GM12878 (cell line): ENCODE measurements at regions not wholly inside any gene's neighbourhood (a gene's known extent, or its start where the extent isn't known, plus 50 kb on each side); places are given as distances from the start of the nearest gene placed in this dataset.

Experiments
- ATAC-seq: fragments of 200-7000 bp; cut with Tn5 transposase; 3 replicates; pipeline ENCODE4 v1.9.1; 2020; ENCODE audit warnings: mild to moderate bottlenecking, moderate library complexity
- BruUV-seq: library from RNA; stranded (reverse); fragments of 400-500 nt; replicated peaks from 2 replicates; lab custom pipeline; 2021; lab: Mats Ljungman, UMichigan
- CTCF ChIA-PET: fragments of 300-600 bp; sonication (Branson Sonifier 250); formaldehyde crosslinking; extraction: SDS; loops from one replicate; lab custom pipeline; 2021; ENCODE audit warnings: inconsistent platforms; lab: Yijun Ruan, JAX
- POLR2A ChIA-PET: fragments of 350-600 bp; formaldehyde crosslinking; extraction: SDS; loops from one replicate; lab custom pipeline; 2021; ENCODE audit warnings: inconsistent platforms; lab: Charles Lee
- RAD21 ChIA-PET: fragments of 300-600 bp; sonication (Branson Sonifier 250); formaldehyde crosslinking; loops from one replicate; lab custom pipeline; 2023; ENCODE audit warnings: antibody characterized with exemption; ENCODE audit not compliant: unreplicated experiment; lab: Charles Lee
- SMC1A ChIA-PET: fragments of 300-600 bp; sonication (Branson Sonifier 250); formaldehyde crosslinking; loops from one replicate; lab custom pipeline; 2023; ENCODE audit not compliant: unreplicated experiment, uncharacterized antibody; lab: Charles Lee
- DNase-seq: peaks from one replicate; pipeline ENCODE4 v3.0.0-alpha.2; 2011; ENCODE audit warnings: low read depth, low spot score
- FAIRE-seq: peaks from 3 replicates; lab custom pipeline; 2011; peaks lifted over from hg19 to GRCh38; lab: Jason Lieb, UNC
- H2AFZ ChIP-seq: 2 replicates; pipeline ENCODE4 v1.6.0; 2011; ENCODE audit warnings: low read depth, low read length, control low read depth; ENCODE audit not compliant: control insufficient read depth
- H3K27ac ChIP-seq: 2 replicates; pipeline ENCODE4 v1.5.1; 2011; ENCODE audit warnings: control low read depth; ENCODE audit not compliant: control insufficient read depth, insufficient read depth
- H3K27me3 ChIP-seq, 2 experiments: replicated peaks in 1 of 2; 2 replicates each; pipeline versions ENCODE4 v1.6.0 to v1.6.1; 2011; ENCODE audit warnings: low read length in 1 of 2; ENCODE audit not compliant: control insufficient read depth in 2 of 2, insufficient read depth in 2 of 2
- H3K36me3 ChIP-seq, 2 experiments: 2 replicates each; pipeline ENCODE4 v1.5.1; 2011; ENCODE audit warnings: low read length in 1 of 2; ENCODE audit not compliant: control insufficient read depth in 2 of 2, insufficient read depth in 2 of 2
- H3K4me1 ChIP-seq: 2 replicates; pipeline ENCODE4 v1.6.1; 2011; ENCODE audit warnings: mild to moderate bottlenecking, low read length, moderate library complexity, mixed read lengths; ENCODE audit not compliant: control insufficient read depth, insufficient read depth
- H3K4me2 ChIP-seq: 2 replicates; pipeline ENCODE4 v1.6.0; 2011; ENCODE audit warnings: control low read depth; ENCODE audit not compliant: control insufficient read depth, insufficient read depth
- H3K4me3 ChIP-seq: fragments of 200-600 bp; sonication (generic); 2 replicates; pipeline ENCODE4 v1.5.1; 2016
- H3K79me2 ChIP-seq: 2 replicates; pipeline ENCODE4 v1.6.0; 2011; ENCODE audit warnings: low read length; ENCODE audit not compliant: control insufficient read depth, insufficient read depth
- H3K9ac ChIP-seq: 2 replicates; pipeline ENCODE4 v1.8.0; 2011; ENCODE audit warnings: low read length, control low read depth, mixed read lengths; ENCODE audit not compliant: control insufficient read depth, insufficient read depth
- H3K9me3 ChIP-seq: replicated peaks from 3 replicates; pipeline ENCODE4 v1.5.1; 2011; ENCODE audit warnings: mild to moderate bottlenecking, low read length; ENCODE audit not compliant: control insufficient read depth, insufficient read depth
- H4K20me1 ChIP-seq: 2 replicates; pipeline ENCODE4 v1.6.0; 2011; ENCODE audit not compliant: control insufficient read depth, insufficient read depth
- BRCA1 ChIP-seq: IDR thresholded peaks from 2 replicates; pipeline ENCODE4 v1.6.1; 2011; ENCODE audit warnings: low read depth, low read length, improper control_type of control experiment
- FOXK2 ChIP-seq: fragments of 450-650 bp; IDR thresholded peaks from 2 replicates; pipeline ENCODE4 v1.6.1; 2017; ENCODE audit warnings: mild to moderate bottlenecking, moderate library complexity
- IRF4 ChIP-seq: IDR thresholded peaks from 2 replicates; pipeline ENCODE4 v1.6.1; 2011; ENCODE audit warnings: low read depth, low read length
- KDM1A ChIP-seq: fragments of 200-600 bp; sonication (generic); IDR thresholded peaks from 2 replicates; pipeline ENCODE4 v1.6.1; 2016; ENCODE audit warnings: borderline replicate concordance
- LARP7 ChIP-seq: fragments of 450-650 bp; IDR thresholded peaks from 2 replicates; pipeline ENCODE4 v1.6.1; 2017; ENCODE audit warnings: mild to moderate bottlenecking
- MYC ChIP-seq: IDR thresholded peaks from 2 replicates; pipeline ENCODE4 v1.6.1; 2011; ENCODE audit warnings: mild to moderate bottlenecking, low read length, moderate library complexity, inconsistent platforms; ENCODE audit not compliant: insufficient read depth, insufficient replicate concordance, insufficient read length, severe bottlenecking
- SIX5 ChIP-seq: IDR thresholded peaks from 2 replicates; pipeline ENCODE4 v1.6.1; 2011; ENCODE audit warnings: mild to moderate bottlenecking, low read depth, low read length, moderate library complexity; ENCODE audit not compliant: severe bottlenecking
- SMARCA5 ChIP-seq: fragments of 450-650 bp; IDR thresholded peaks from 2 replicates; pipeline ENCODE4 v1.6.1; 2017; ENCODE audit warnings: mild to moderate bottlenecking
- SPI1 ChIP-seq: IDR thresholded peaks from 2 replicates; pipeline ENCODE4 v1.6.1; 2011; ENCODE audit warnings: low read depth, mild to moderate bottlenecking, low read length, moderate library complexity, borderline replicate concordance; ENCODE audit not compliant: insufficient read depth
- SREBF2 ChIP-seq: IDR thresholded peaks from 2 replicates; pipeline ENCODE4 v1.6.1; 2012; ENCODE audit warnings: mild to moderate bottlenecking, low read length
- ZNF217 ChIP-seq: fragments of 450-650 bp; IDR thresholded peaks from 2 replicates; pipeline ENCODE4 v1.6.1; 2017; ENCODE audit warnings: antibody characterized with exemption, mild to moderate bottlenecking
- ZNF384 ChIP-seq: IDR thresholded peaks from 2 replicates; pipeline ENCODE4 v1.6.1; 2012; ENCODE audit warnings: low read depth, mild to moderate bottlenecking, low read length, improper control_type of control experiment, borderline replicate concordance
- WGBS: methylation state at CpG from one replicate; pipeline ENCODE4 v1.1.6; 2016; ENCODE audit warnings: low lambda C conversion rate; ENCODE audit not compliant: insufficient replicate concordance, insufficient coverage; ENCODE audit errors: missing lambda C conversion rate; 5-methylcytosine and 5-hydroxymethylcytosine counted together
- in situ Hi-C: fragments of 300-500 bp; cut with MboI; formaldehyde crosslinking; loops from 9 replicates; pipeline ENCODE4 v1.14.3; 2018; ENCODE audit warnings: mixed read lengths
- intact Hi-C: fragments of 100-400 bp; cut with micrococcal nuclease; formaldehyde crosslinking; loops from one replicate; pipeline ENCODE4 v1.14.2; 2022; ENCODE audit not compliant: unreplicated experiment
- TF ChIP-seq, protein P1 (sequence below): fragments of 450-650 bp; IDR thresholded peaks from 2 replicates; pipeline ENCODE4 v1.6.1; 2017; ENCODE audit warnings: low read depth, mild to moderate bottlenecking, moderate library complexity

- FAIRE-seq = no peak
- no peak overlapping the region for H3K27ac ChIP-seq
- H4K20me1 ChIP-seq = no peaks in the 10 kb centered on the region
- H3K9ac ChIP-seq = no peak overlapping the region
- ATAC-seq = no peak
- H2AFZ ChIP-seq = no peak overlapping the region
- CTCF ChIA-PET = interaction anchor here (1.0 to 5.1 kb wide), 3 partner anchors 12 to 499 kb away, joined by 3 to 111 read pairs (median 8); partner anchors contain the start of genes SERPINI1 and ZBBX
- no TSS peak for BruUV-seq
- no peak overlapping the region for H3K4me3 ChIP-seq
- intact Hi-C loops = loop anchor here (5.0 to 10.0 kb wide), 2 partner anchors 148 to 275 kb away; partner anchors contain the start of gene PDCD10
- no peaks in the 10 kb centered on the region; a peak in 1 of 4 replicates for H3K27me3 ChIP-seq
- SMC1A ChIA-PET = interaction anchor here (2.7 kb wide), 1 partner anchor 499 kb away, joined by 34 read pairs; the partner anchor contains the start of gene ZBBX
- H3K9me3 ChIP-seq = no peaks in the 10 kb centered on the region
- no peaks in the 10 kb centered on the region for H3K4me1 ChIP-seq
- POLR2A ChIA-PET = no interaction called here
- H3K36me3 ChIP-seq = no peaks in the 10 kb centered on the region
- in situ Hi-C loops = no loop called here
- no peak overlapping the region for H3K4me2 ChIP-seq
- RAD21 ChIA-PET = no interaction called here
- no peak for TF ChIP-seq LARP7
- no peak for TF ChIP-seq KDM1A
- no peak for TF ChIP-seq SPI1
- no peaks in the 10 kb centered on the region for H3K79me2 ChIP-seq
- DNase-seq = no peak
These were observed 144.7 kb downstream of the SERPINI1 start for GRCh38 chr3:167880183-167880582.

DNA sequence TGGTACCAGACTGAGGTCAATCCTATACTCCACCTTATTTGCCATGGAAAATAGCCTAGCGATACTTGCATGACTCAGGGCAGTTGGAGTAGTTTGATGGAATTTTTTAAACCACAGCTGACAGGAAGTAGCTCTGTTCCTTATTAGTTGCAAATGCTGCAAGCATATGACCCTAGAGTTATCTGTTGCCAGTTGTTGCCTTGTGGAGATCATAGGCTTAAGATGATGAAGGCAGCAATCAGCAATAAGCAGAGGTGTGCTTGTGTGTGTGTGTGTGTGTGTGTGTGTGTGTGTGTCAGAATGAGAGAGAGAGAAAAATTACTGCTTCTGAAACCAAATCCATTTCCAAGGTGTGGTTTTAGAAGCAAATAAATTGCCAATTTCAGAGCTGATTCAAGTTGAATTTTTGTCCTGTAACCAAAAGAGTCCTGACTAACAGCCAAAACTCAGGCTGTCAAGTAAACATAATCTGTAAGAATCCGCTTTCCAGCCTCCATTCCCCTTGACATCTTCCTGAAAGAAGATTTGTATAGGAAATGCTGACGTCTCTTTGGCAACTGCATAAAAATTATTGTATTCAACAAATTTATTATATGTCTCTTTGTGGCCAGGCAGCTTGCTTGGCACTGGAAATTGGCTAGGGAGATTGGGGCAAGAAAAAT is 141.2 kb downstream of the SERPINI1 start:
- Histone ChIP-seq H2AFZ (no peak overlapping the region), H3K4me2 (no peak overlapping the region), H3K27ac (no peak overlapping the region), H3K4me1 (no peaks in the 10 kb centered on the region), H3K36me3 (no peaks in the 10 kb centered on the region), H3K79me2 (no peaks in the 10 kb centered on the region), H4K20me1 (no peaks in the 10 kb centered on the region), H3K9me3 (no peaks in the 10 kb centered on the region), H3K27me3 (no peaks in the 10 kb centered on the region), H3K4me3 (no peak overlapping the region), H3K9ac (no peak overlapping the region)
- POLR2A ChIA-PET = interaction anchor here (0.6 kb wide), 1 partner anchor 51 kb away, joined by 3 read pairs; no protein-coding TSS in a partner anchor
- FAIRE-seq (no peak), ATAC-seq (no peak), DNase-seq (no peak)
- in situ Hi-C loops (loop anchor here (5.0 kb wide), 1 partner anchor 499 kb away; no protein-coding TSS in a partner anchor), intact Hi-C loops (no loop called here)
- 16% methylated on average over 3 of the region's 3 CpGs for WGBS
- TF ChIP-seq SREBF2 (no peak), MYC (no peak), ZNF217 (no peak), SMARCA5 (no peak), ZNF384 (no peak), SIX5 (no peak), BRCA1 (no peak), IRF4 (no peak), FOXK2 (no peak)
- TF ChIP-seq, protein P1, sequence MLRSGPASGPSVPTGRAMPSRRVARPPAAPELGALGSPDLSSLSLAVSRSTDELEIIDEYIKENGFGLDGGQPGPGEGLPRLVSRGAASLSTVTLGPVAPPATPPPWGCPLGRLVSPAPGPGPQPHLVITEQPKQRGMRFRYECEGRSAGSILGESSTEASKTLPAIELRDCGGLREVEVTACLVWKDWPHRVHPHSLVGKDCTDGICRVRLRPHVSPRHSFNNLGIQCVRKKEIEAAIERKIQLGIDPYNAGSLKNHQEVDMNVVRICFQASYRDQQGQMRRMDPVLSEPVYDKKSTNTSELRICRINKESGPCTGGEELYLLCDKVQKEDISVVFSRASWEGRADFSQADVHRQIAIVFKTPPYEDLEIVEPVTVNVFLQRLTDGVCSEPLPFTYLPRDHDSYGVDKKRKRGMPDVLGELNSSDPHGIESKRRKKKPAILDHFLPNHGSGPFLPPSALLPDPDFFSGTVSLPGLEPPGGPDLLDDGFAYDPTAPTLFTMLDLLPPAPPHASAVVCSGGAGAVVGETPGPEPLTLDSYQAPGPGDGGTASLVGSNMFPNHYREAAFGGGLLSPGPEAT = no peak
- no TSS peak for BruUV-seq
- RAD21 ChIA-PET = no interaction called here
- SMC1A ChIA-PET = no interaction called here
- CTCF ChIA-PET = interaction anchor here (0.6 to 1.1 kb wide), 3 partner anchors 16 to 497 kb away, joined by 3 to 5 read pairs (median 4); partner anchors contain the start of gene ZBBX
